Neural cell (in vitro differentiated cells): ENCODE measurements at regions not wholly inside any gene's neighbourhood (a gene's known extent, or its start where the extent isn't known, plus 50 kb on each side); places are given as distances from the start of the nearest gene placed in this dataset.

Experiments
- H2AFZ ChIP-seq: fragments of 200-600, 300-800 bp; sonication (generic), shearing (Covaris generic); 2 replicates; pipeline ENCODE4 v1.6.0; 2014; ENCODE audit warnings: low read depth, mild to moderate bottlenecking, antibody characterized with exemption, low read length, moderate library complexity
- H3F3A ChIP-seq: fragments of 200-600 bp; shearing (Covaris generic); 2 replicates; pipeline ENCODE4 v1.6.1; 2016; ENCODE audit warnings: mild to moderate bottlenecking, moderate library complexity, mixed read lengths, antibody characterized with exemption, low read length; ENCODE audit not compliant: insufficient read depth, poor library complexity, severe bottlenecking
- H3K27ac ChIP-seq: fragments of 200-600, 300-800 bp; sonication (generic), shearing (Covaris generic); 2 replicates; pipeline ENCODE4 v1.5.1; 2014; ENCODE audit warnings: mild to moderate bottlenecking, low read length, moderate library complexity
- H3K27me3 ChIP-seq: fragments of 300-800, 200-600 bp; sonication (generic), shearing (Covaris generic); 2 replicates; pipeline ENCODE4 v1.6.0; 2014; ENCODE audit warnings: mild to moderate bottlenecking, low read depth, low read length, moderate library complexity; ENCODE audit not compliant: insufficient read depth
- H3K36me3 ChIP-seq: fragments of 300-800, 200-600 bp; sonication (generic), shearing (Covaris generic); 2 replicates; pipeline ENCODE4 v1.5.1; 2014; ENCODE audit warnings: mild to moderate bottlenecking, antibody characterized with exemption, low read length, moderate library complexity; ENCODE audit not compliant: insufficient read depth
- H3K4me2 ChIP-seq: fragments of 300-800, 200-600 bp; sonication (generic), shearing (Covaris generic); 2 replicates; pipeline ENCODE4 v1.6.0; 2014; ENCODE audit warnings: mild to moderate bottlenecking, low read length
- H3K4me3 ChIP-seq: fragments of 300-800, 200-600 bp; sonication (generic), shearing (Covaris generic); 2 replicates; pipeline ENCODE4 v1.5.1; 2014; ENCODE audit warnings: mild to moderate bottlenecking, low read length, moderate library complexity
- H3K79me2 ChIP-seq: fragments of 200-600 bp; shearing (Covaris generic); replicated peaks from 2 replicates; pipeline ENCODE4 v1.6.0; 2014; ENCODE audit warnings: mild to moderate bottlenecking, low read length, moderate library complexity; ENCODE audit not compliant: insufficient read depth
- H3K9ac ChIP-seq: fragments of 300-800, 200-600 bp; sonication (generic), shearing (Covaris generic); 2 replicates; pipeline ENCODE4 v1.6.1; 2016; ENCODE audit warnings: mild to moderate bottlenecking, low read length, mixed read lengths
- H3K9me2 ChIP-seq: fragments of 200-600 bp; shearing (Covaris generic); 2 replicates; pipeline ENCODE4 v1.6.1; 2016; ENCODE audit warnings: mild to moderate bottlenecking, low read length, mixed read lengths; ENCODE audit not compliant: insufficient read depth
- H3K9me3 ChIP-seq: fragments of 200-600, 300-800 bp; sonication (generic), shearing (Covaris generic); 2 replicates; pipeline ENCODE4 v1.6.1; 2016; ENCODE audit warnings: mild to moderate bottlenecking, mixed run types, low read length, moderate library complexity, mixed read lengths
- H4K20me1 ChIP-seq: fragments of 200-600 bp; shearing (Covaris generic); 2 replicates; pipeline ENCODE4 v1.6.1; 2016; ENCODE audit warnings: mild to moderate bottlenecking, mixed run types; ENCODE audit not compliant: insufficient read depth
- EP300 ChIP-seq: fragments of 450-650 bp; conservative IDR thresholded peaks from 2 replicates; pipeline ENCODE4 v1.6.1; 2014; ENCODE audit warnings: antibody characterized with exemption, mild to moderate bottlenecking, moderate library complexity; ENCODE audit not compliant: poor library complexity, severe bottlenecking
- EZH2 ChIP-seq: fragments of 200-600, 300-800 bp; shearing (Covaris generic), sonication (generic); IDR thresholded peaks from 2 replicates; pipeline ENCODE4 v1.6.1; 2014; ENCODE audit warnings: antibody characterized with exemption, low read length, borderline replicate concordance, mild to moderate bottlenecking; ENCODE audit not compliant: insufficient read depth, poor library complexity, severe bottlenecking
- MXI1 ChIP-seq: fragments of 450-650 bp; conservative IDR thresholded peaks from 2 replicates; pipeline ENCODE4 v1.6.1; 2014; ENCODE audit warnings: antibody characterized with exemption, mild to moderate bottlenecking; ENCODE audit not compliant: poor library complexity, severe bottlenecking
- POLR2AphosphoS5 ChIP-seq: IDR thresholded peaks from 2 replicates; pipeline ENCODE4 v1.6.1; 2012
- RAD21 ChIP-seq: fragments of 450-650 bp; conservative IDR thresholded peaks from 2 replicates; pipeline ENCODE4 v1.6.1; 2014; ENCODE audit warnings: antibody characterized with exemption, mild to moderate bottlenecking, moderate library complexity
- SMC3 ChIP-seq: fragments of 450-650 bp; conservative IDR thresholded peaks from 2 replicates; pipeline ENCODE4 v1.6.1; 2014; ENCODE audit warnings: antibody characterized with exemption, mild to moderate bottlenecking, moderate library complexity; ENCODE audit not compliant: poor library complexity
- TAF1 ChIP-seq: IDR thresholded peaks from 2 replicates; pipeline ENCODE4 v1.6.1; 2012; ENCODE audit warnings: low read depth
- TF ChIP-seq, protein P1 (sequence below): IDR thresholded peaks from 2 replicates; pipeline ENCODE4 v1.6.1; 2012; ENCODE audit warnings: borderline replicate concordance

GRCh38 chr10:63003816-63004453 is 129.2 kb upstream of the NRBF2 start:
- Histone ChIP-seq H3K4me3 (no peak overlapping the region), H3F3A (no peaks in the 10 kb centered on the region), H3K36me3 (no peaks in the 10 kb centered on the region), H3K9me2 (no peaks in the 10 kb centered on the region), H4K20me1 (no peaks in the 10 kb centered on the region), H3K27me3 (no peaks in the 10 kb centered on the region), H3K9ac (no peak overlapping the region), H2AFZ (no peak overlapping the region), H3K4me2 (no peak overlapping the region), H3K79me2 (no peaks in the 10 kb centered on the region), H3K27ac (no peak overlapping the region), H3K9me3 (no peaks in the 10 kb centered on the region)
- TF ChIP-seq EP300 = no peak
- no peak for TF ChIP-seq EZH2

DNA sequence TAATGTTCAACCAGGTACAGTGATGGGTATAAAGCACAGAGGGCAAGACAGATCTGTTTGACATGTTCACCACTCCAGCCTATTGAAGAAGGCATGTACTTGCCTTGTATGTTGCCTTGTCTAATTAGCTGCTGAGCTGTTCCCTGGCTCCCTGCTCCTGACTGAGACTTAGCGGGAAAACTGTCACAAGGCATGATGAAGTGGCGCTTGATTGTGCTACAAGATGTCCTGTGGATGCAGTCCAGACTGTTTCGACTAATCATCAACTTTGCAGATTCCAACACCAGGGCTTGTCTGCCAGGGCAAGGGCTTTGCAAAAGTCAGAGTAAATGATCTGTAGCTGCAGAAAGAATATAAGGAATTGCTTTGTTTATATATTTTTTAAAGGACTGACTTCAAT is 136.2 kb upstream of the NRBF2 start:
- no peaks in the 10 kb centered on the region for H3K9me2 ChIP-seq
- no peaks in the 10 kb centered on the region for H4K20me1 ChIP-seq
- H3F3A ChIP-seq = no peaks in the 10 kb centered on the region
- no peak overlapping the region for H3K4me2 ChIP-seq
- H3K4me3 ChIP-seq = no peak overlapping the region
- H3K27me3 ChIP-seq = no peaks in the 10 kb centered on the region
- no peaks in the 10 kb centered on the region for H3K36me3 ChIP-seq
- H2AFZ ChIP-seq = no peak overlapping the region
- peak; percentile 61 for TF ChIP-seq POLR2AphosphoS5
- peak; percentile 68 for TF ChIP-seq EP300
- no peak for TF ChIP-seq TAF1
- no peak for TF ChIP-seq RAD21
- TF ChIP-seq SMC3 = no peak
- no peak for TF ChIP-seq EZH2
- TF ChIP-seq, protein P1, sequence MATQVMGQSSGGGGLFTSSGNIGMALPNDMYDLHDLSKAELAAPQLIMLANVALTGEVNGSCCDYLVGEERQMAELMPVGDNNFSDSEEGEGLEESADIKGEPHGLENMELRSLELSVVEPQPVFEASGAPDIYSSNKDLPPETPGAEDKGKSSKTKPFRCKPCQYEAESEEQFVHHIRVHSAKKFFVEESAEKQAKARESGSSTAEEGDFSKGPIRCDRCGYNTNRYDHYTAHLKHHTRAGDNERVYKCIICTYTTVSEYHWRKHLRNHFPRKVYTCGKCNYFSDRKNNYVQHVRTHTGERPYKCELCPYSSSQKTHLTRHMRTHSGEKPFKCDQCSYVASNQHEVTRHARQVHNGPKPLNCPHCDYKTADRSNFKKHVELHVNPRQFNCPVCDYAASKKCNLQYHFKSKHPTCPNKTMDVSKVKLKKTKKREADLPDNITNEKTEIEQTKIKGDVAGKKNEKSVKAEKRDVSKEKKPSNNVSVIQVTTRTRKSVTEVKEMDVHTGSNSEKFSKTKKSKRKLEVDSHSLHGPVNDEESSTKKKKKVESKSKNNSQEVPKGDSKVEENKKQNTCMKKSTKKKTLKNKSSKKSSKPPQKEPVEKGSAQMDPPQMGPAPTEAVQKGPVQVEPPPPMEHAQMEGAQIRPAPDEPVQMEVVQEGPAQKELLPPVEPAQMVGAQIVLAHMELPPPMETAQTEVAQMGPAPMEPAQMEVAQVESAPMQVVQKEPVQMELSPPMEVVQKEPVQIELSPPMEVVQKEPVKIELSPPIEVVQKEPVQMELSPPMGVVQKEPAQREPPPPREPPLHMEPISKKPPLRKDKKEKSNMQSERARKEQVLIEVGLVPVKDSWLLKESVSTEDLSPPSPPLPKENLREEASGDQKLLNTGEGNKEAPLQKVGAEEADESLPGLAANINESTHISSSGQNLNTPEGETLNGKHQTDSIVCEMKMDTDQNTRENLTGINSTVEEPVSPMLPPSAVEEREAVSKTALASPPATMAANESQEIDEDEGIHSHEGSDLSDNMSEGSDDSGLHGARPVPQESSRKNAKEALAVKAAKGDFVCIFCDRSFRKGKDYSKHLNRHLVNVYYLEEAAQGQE = peak; percentile 89
- peak overlapping the region; percentile 13 for H3K27ac ChIP-seq
- no peaks in the 10 kb centered on the region for H3K79me2 ChIP-seq
- H3K9me3 ChIP-seq = no peaks in the 10 kb centered on the region
- H3K9ac ChIP-seq = no peak overlapping the region

GRCh38 chr10:62996516-62996915 is 136.6 kb upstream of the NRBF2 start:
- no peaks in the 10 kb centered on the region for H4K20me1 ChIP-seq
- no peak overlapping the region for H3K4me2 ChIP-seq
- TF ChIP-seq MXI1 (no peak), EZH2 (no peak)
- TF ChIP-seq, protein P1 = no peak
- no peaks in the 10 kb centered on the region for H3K27me3 ChIP-seq
- no peaks in the 10 kb centered on the region for H3F3A ChIP-seq
- no peaks in the 10 kb centered on the region for H3K9me3 ChIP-seq
- H3K27ac ChIP-seq = peak overlapping the region; percentile 13
- H3K36me3 ChIP-seq = no peaks in the 10 kb centered on the region
- H3K9ac ChIP-seq = no peak overlapping the region
- H3K4me3 ChIP-seq = no peak overlapping the region
- no peaks in the 10 kb centered on the region for H3K9me2 ChIP-seq
- no peak overlapping the region for H2AFZ ChIP-seq
- no peaks in the 10 kb centered on the region for H3K79me2 ChIP-seq
